CD4-positive, alpha-beta T cell treated with Interleukin-10 for 1 hour (primary cell): ENCODE measurements at regions not wholly inside any gene's neighbourhood (a gene's known extent, or its start where the extent isn't known, plus 50 kb on each side); places are given as distances from the start of the nearest gene placed in this dataset.

ENCODE experiments used
- DNase-seq: peaks from one replicate; pipeline ENCODE4 v3.0.0-alpha.2; 2020

DNA sequence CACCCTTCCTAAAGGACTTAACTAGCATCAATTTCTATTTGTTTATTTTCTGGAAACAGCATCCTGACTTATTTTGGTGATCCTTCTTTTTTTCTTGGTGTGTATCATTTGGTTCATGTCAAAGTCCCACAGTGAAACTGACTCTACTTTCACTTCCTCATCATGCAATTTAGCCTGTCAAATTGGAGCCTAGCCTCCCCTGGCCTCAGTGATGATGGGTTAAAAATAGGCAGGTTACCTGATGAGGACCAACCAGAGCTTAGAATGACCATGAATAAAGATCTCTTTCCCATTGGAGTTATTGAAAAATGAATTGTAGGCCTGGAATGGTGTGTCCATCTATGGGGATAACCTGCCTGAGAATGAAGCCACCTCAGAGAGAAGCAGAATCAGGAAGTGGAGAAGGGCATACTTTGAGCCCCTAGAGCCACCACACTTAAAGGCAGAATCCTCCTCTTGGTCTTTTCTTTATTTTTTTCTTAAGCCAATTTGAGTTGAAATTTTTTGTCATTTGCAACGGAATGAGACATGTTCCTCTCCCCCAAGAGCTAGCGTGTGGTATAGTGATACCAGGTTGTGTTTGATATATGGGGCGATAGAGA is 105.6 kb downstream of the BTBD3 start:
- DNase-seq, result no peak

DNA sequence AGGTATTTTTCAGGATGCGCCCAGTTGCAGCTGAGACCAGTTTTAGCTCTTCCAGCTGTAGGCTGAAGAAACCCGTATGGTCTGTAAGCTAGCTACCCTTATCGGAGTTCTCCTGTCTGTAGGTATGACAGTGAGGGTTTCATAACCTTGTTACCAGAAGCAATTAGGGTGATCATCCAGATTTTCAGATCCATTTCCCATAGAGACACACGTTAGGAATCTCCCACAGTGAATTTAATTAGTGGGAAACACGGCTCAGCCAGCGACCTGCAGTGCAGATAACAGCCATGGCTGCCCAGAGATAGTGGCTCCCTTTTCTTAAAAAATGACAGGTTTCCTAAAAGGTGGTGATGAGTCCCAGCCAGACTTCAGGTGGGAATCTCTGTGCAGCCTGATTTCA is 111.1 kb downstream of the BTBD3 start:
- DNase-seq, result no peak

DNA sequence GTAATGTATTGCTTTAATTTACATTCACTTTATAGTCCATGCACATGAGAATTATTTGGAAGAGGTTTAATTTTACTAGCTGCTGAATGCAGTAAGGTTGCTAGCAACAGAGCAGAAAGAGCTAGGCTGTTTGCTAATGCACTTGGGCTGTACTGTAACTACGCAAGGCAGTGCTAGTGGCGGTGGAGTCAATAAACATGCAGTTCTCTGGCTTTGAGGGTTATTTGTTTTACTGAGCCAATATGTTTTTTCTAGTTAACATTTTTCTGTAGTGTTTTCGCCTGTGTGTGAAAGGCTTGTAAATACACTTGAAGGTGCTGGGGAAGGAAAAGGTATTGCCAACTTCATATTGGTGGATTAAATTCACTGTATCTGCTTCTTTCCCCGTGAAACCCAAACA is 112.8 kb downstream of the BTBD3 start:
- DNase-seq, result no peak

DNA sequence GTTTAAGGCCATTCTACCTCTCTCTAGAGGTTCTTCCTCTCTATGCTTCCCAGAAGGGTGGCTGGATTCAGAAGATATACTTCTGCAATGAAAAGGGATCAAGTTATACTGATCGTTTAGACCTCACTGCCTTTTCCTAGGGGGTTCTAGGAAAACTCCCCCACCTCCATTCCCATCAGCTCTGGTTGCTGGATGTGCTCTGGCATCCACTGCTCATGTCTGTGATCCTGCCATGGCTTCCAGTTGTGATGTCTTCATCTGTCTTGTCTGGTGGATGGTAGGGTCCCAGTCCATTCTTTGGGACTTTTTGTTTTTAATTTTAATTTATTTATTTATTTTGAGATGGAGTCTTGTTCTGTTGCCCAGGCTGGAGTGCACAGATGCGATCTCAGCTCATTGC is 118.4 kb downstream of the BTBD3 start:
- no peak for DNase-seq

DNA sequence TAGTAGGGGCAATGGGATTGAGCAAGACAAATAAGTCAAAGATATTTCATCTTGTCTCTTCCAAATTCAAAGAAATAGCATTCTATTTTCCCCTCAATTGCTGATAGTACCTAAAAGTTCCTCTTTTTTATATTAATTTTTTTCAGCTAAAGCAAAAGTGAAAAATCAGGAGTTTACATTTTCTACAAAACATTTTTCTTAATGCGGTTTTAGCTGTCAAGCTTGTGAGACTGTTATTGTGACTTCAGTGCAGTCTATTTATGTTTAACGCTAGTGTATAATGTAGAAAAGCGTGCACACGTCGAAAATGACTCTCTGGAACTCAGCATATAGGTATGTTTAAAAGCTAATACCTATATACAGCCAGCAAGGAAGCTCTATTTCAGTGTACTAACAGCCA is 119.8 kb downstream of the BTBD3 start:
- no peak for DNase-seq

DNA sequence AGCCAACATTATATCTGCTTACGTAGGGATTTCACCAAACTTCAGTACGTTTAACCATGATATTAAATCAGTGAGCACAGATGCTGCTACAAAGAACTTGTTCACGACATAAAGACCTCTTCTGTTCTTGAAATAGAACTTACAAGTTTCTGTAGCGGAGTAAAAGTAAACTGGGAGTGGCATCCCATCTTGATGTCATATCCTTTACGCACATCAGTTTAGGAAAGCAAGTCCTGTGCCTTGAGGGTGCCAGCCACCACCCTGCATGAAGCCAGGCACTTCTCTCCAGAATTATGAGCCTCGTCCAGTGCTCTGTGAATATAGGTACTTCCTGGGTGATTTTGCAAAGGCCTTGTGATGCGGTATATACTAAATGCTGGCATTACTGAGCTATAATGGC is 122.6 kb downstream of the BTBD3 start:
- DNase-seq, result no peak

DNA sequence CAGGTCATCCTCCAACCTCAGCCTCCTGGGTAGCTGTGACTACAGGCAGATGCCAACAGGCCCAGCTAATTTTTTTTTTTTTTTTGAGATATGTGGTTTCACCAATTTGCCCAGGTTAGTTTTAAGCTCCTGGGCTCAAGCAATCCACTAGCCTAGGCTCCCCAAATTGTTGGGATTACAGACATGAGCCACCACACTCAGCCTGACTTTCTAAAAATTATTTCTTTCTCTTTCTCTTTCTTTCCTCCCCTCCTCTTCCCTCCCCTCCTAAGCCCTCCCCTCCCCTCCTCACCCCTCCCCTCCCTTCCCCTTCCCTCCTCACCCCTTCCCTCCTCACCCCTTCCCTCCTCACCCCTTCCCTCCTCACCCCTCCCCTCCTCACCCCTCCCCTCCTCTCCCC is 127.3 kb downstream of the BTBD3 start:
- no peak for DNase-seq

DNA sequence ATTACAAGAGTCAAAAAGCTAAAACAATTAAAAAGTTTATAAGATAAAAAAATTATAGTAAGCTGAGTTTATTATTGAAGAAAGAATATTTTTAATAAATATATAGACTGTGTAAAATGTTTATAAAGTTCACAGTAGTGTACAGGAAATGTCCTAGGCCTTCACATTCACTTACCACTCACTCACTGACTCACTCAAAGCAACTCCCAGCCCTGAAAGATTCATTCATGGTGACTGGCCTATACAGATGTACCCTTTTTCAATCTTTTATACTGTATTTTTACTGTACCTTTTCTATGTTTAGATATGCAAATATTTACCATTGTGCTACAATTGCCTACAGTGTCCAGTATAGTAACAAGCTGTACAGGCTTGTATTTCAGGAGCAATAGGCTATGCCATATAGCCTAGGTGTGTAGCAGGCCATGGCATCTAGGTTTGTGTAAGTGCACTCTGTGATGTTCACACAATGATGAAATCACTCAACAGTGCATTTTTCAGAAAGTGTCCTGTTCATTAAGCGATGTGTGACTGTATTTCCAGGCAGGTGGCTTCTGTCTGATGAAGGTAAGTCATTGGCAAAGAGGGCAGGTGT is 130.2 kb downstream of the BTBD3 start:
- no peak for DNase-seq

DNA sequence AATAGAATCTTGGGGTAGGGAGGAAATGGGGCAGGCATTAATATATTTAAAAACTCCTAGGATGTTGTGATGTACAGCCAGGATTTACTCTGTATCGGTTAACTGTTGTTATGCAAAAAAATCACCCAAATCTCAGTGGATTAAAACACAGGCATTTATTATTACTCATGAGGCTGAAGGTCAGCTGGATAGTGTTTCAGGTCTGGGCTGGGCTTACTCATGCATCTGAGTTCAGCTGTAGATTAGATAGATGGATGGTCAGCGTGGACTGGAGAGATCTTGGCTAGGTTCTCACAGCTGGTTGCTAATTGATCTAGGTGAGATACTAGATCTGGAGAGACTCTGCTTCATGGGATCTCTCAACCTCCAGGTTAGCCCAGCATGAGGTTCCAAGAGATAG is 131.4 kb downstream of the BTBD3 start:
- no peak for DNase-seq

DNA sequence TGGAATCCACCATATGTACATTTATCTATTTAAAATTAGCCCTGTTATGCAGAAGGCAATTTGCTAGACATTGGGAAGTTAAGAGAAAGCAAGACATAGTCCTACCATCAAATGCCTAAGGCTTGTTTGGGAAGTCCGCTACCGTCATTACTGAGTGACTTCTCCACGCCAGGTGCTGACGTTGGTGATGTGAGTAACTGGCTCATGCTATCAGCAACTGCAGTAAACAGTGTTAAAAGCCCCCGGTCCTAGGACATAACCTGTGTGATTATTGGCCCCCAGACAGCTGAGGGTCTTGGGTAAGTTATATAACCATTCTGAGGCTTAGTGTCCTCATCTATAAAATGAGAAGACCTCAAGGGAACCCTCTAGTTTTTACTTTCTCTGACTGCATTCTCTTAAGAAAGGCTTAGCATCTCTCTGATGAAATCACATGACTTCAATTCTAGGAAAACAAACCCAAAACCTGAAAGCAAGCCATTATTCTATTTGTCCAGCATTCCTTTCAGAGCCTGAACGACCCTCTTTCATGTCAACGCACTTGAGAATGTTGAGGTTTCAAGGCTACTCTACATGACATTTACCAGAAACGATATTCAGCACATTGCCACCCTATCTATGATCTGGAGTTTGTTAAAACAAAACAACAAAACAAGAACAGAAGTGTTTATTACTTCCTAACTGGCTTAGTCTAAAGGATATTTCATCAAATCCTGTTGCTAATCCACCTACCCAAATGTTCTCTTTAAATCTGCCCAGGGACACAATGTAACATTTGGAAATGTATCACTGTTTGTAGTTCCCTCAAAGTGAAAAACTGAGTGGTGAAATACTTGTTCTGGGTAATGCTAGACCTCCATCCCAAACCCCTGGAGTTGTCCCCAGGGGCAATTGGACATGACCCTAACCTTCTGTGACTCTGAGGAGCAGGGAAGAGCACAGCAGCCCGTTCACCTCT is 133.8 kb downstream of the BTBD3 start:
- no peak for DNase-seq

DNA sequence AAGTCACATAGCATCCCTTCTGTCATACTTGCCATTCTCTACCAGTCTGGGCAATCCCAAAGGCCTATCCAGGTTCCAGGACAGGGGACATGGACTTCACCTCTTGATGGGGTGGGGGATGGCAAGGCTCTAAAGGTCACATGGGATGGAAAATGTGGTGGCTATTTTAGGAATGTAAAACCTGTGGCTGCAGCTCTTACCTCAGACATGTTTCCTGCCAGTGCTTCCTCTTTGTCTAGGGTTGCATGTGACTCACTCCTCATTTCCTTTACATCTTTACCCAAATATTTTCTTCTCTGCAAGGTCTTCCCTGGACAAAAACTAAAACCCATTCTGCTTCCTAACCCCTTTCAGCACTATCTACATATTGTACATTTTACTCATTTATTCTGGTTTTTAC is 135.7 kb downstream of the BTBD3 start:
- no peak for DNase-seq

DNA sequence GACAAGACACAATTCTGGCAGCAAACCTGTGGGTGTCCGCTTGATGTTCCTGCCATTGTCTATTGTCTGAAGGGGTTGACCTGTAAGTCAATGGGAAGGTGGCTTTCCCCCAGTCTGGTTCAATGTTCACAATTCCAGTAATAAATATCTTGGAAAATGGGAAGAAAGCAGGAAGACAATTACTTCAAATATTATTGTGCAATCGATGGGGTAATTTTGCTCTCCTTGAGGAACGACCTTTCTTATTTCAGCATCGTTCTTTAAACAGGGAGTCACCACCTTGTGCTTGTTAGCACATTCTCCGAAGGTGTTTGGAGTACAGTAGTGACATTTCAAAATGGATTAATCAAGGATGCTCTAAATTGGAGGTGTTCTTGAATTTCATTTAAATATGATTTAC is 136.9 kb downstream of the BTBD3 start:
- DNase-seq, result no peak

DNA sequence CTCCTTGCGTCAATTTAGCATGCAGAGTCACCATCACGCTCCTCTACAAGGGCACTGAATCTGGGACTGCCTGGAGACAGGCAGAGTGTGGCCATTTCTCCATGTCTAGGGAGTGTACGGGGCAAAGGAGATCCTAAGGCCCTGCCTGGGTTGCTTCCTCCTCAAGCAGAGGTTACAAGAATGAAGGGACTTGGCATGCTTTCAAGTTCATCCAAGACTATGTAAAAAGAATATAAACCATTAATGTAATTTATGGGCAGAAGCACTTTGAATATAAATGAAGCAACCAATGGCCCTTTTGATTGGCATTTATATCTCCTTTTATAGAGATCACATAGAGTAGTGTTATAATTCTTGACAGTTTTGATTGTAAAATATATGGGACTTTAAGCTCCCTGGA is 137.5 kb downstream of the BTBD3 start:
- DNase-seq, result no peak

DNA sequence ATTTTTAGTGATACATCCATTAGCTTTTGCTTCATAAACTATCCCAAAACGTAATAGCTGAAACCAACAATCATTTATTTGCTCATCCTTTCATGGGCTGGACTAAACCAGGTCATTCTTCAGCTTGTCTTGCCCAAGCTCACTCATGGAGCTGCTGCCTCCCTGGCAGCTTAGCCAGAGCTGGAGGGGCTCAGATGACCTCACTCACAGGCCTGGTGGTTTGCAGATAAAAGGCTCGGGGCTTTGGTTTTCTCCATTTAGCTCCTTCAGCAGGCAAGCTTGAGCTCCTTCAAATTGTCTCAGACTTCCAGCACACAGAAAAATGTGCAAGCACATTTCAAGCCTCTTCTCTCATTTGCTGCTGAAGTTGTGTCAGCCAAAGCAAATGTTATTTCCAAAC is 139.1 kb downstream of the BTBD3 start:
- no peak for DNase-seq

DNA sequence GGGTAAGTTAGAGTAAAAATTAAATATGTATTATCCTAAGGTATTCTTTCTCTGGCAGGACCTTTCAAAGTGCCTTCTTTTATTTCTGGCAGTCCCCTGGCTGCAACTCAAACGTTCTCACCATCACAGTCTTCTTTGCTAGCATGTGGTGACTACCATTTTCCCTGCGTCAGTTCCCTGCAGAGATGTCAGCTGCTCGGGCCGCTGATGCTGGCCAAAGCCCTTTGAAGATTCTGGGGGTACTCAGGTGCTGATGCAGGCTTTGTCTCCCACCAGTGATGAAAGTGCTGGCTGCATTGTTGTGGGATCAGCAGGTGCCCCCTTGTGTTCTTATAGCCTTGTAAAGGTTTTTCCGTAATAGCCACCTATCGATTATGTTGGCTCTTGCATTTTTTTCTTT is 140.1 kb downstream of the BTBD3 start:
- no peak for DNase-seq

DNA sequence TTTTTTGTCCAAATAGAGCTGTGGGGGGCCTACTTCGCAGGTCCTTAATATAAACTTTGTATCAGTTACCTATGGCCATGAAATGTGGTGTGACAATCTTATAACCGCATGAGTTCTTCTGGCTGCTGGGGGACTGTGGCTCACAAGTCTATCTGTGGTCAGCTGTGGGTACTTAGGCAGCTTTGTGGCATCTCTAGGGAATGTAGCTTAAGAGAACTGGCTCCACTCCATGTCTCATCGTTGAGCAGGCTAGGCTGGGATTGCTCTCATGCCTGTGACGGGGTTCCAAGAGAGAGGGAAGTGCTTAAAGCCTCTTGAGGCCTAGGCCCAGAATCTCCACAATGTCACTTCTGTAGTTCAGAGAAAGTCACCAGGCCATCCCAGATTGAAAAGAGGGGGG is 140.5 kb downstream of the BTBD3 start:
- DNase-seq, result no peak

DNA sequence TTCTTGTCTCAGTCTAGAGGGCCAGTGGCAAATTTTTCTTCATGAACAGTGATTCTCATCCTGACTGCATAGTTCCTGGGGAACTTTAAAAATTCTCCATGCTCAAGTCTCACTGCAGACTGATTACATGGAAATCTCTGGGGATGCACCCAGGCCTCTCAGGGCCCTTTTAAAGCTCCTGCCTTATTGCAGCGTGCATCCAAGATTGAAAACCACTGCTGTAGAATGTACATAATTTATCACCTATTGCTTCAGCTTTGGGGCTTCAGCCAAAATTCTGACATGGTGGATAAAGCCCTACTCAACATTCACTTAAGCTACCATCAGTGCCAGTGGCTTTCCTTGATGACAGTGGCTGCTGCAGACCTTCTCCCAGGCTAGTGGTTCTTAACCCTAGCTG is 143.8 kb downstream of the BTBD3 start:
- DNase-seq, result no peak

DNA sequence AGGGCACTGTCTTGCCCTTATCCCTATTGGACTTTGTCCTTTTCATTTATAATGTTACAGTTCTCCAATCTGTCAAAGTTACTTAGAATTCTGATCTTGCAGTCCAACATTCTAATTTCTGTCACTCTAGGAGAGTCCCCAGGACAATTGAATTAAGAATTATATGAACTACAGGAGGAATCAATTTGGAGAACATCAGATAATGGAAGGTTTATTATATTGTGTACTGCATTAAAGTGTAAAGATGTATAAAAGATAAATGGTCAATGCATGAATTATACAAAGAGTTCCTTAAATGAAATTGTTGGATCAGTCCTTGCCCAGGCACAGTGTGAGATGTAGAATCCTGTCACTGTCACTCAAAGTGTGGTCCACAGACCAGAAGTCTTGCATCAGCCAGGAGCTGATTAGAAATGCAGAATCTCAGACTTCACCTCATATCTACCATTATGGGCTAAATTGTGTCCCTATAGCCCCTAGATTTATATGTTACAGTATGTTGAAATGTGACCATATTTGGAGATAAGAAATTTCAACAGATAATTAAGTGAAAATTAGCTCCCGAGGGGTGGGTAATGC is 145.5 kb downstream of the BTBD3 start:
- DNase-seq, result no peak

DNA sequence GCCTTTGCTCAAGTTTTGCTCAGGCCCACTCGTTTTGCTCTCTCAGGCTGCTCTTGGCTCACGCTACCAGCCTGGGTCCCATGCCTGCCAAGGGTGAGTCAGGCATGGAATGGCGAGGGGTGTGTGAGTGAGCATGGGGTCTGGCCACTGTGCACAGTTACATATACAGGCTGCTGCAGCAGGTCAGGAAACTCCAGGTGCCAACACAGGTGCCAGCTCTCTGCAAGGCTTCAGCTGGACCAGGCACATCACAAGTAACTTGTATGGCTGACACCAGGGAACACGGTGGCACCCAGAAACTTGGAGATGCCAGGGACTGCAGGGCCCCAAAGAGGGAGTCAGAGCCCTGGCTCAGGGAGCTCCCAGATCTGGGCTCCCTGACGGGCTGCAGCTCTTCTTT is 146.8 kb downstream of the BTBD3 start:
- DNase-seq, result no peak

DNA sequence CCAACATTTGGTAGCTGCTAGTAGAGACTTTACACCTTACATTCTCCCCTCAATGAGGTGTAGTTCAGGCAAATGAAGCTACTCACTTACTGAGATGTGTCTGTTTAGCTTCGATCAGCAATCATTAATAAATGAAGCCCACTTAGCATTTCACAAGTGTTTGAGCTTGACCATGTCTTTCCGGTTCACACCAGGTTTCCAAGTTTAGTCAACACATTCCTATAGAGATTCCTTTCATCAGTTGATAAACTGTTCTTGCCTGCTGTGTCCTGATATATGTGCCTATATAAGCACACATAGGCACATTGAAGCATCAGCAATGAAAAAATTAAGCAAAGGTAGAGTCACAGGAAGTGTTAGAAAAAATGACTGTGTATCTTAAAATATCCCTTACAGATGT is 150.0 kb downstream of the BTBD3 start:
- no peak for DNase-seq

DNA sequence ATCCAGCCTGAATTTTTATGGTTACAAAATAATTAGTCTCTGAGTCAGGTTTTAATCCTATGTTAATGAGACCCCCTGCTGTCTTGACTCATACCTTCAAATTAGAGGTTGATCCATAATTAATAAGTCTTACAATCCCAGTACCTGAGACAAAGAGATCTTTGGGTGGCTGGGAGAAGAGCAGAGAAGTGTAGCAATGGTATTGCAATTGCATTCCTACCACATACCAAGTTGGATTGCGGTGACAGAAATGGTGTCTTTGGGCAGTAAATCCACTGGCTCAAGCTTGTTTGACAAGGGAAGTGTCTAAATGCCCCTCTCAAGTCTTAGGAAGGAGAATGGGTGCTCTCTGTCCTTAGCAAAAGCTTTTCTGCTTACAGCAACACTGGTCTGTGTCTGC is 150.4 kb downstream of the BTBD3 start:
- DNase-seq, result no peak

DNA sequence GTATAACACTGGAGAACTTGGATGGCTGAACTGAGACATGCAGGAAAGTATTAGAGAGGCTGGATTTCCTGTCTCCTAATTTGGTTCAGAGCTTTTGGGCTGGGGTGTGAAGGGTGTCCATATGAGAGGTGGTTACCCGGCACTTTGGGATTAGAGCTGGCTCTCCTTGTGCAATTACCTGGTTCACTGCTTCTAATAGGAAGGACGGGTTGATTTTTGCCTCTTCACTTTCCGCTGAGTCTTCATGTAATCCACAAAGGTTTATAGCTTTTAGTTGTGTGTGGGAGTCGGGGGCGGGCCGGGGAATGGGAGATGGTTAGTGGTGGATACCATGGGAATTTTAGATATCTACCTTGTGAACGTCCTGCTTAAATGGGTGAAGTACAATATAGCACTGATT is 151.5 kb downstream of the BTBD3 start:
- DNase-seq, result no peak

DNA sequence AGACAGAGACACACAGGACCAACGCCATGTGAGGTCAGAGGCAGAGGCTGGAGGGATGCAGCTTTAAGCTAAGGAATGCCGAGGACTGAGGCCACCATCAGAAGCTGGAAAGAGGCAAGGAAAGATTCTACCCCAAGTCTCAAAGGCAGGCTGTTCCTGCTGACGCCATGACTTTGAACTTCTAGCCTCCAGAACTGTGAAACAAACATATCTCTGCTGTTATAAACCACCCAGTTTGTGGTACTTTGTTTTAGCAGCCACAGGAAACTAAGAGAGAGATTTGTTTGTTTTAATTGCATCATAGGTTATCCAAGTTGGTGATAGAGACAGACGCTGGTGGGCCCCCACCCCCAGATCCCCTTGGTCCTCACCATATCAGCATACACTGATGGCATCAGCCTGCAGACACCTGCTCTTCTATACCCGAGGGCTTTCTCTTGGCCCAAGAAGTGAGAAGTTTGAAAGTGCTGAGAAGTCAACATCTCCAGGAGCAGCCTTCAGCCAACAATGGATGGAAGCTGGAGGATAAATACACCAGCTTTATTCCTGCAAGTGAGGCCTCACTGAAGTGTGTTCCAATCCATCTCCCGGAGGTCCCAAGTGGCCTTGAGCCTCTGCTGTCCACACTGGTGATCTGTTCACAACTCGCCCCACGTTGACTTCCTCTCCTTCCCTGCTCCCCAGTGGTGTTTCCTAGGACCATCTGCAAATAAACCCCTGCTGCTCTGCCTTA is 154.7 kb downstream of the BTBD3 start:
- DNase-seq, result no peak
